Spleen (tissue), 11 donors: ENCODE measurements at regions not wholly inside any gene's neighbourhood (a gene's known extent, or its start where the extent isn't known, plus 50 kb on each side); places are given as distances from the start of the nearest gene placed in this dataset.

Experiments
- DNase-seq: peaks from one replicate; pipeline ENCODE4 v3.0.0-alpha.2; 2020
- H3K27ac ChIP-seq, 8 donors: fragments of 200-600 bp; sonication (generic) in 7 of 8; 1 replicate in 4 of 8; 2 replicates in 4 of 8; pipeline versions ENCODE4 v1.5.0 to v1.8.0; 2016 to 2021; ENCODE audit warnings: inconsistent platforms in 4 of 8, mild to moderate bottlenecking in 4 of 8, moderate library complexity in 1 of 8
- H3K27me3 ChIP-seq, 7 donors: fragments of 200-600 bp; sonication (generic) in 6 of 7; replicated peaks in 1 of 7; 1 replicate in 4 of 7; 2 replicates in 3 of 7; pipeline versions ENCODE4 v1.5.0 to v1.8.0; 2016 to 2021; ENCODE audit warnings: inconsistent platforms in 3 of 7, mild to moderate bottlenecking in 1 of 7
- H3K36me3 ChIP-seq, 6 donors: fragments of 200-600 bp; sonication (generic) in 5 of 6; 1 replicate in 4 of 6; 2 replicates in 2 of 6; pipeline versions ENCODE4 v1.5.0 to v1.8.0; 2016 to 2021; ENCODE audit warnings: inconsistent platforms in 2 of 6
- H3K4me1 ChIP-seq, 6 donors: fragments of 200-600 bp; sonication (generic) in 5 of 6; 1 replicate in 3 of 6; 2 replicates in 3 of 6; pipeline versions ENCODE4 v1.5.0 to v1.8.0; 2016 to 2021; ENCODE audit warnings: inconsistent platforms in 3 of 6
- H3K4me3 ChIP-seq, 8 donors: fragments of 200-600 bp; sonication (generic) in 7 of 8; 1 replicate in 4 of 8; 2 replicates in 4 of 8; pipeline versions ENCODE4 v1.5.0 to v1.8.0; 2016 to 2021; ENCODE audit warnings: inconsistent platforms in 4 of 8, mild to moderate bottlenecking in 4 of 8, moderate library complexity in 2 of 8
- H3K9me3 ChIP-seq, 8 donors: fragments of 200-600 bp; sonication (generic) in 7 of 8; 1 replicate in 4 of 8; 2 replicates in 4 of 8; pipeline versions ENCODE4 v1.5.0 to v1.8.0; 2016 to 2021; ENCODE audit warnings: inconsistent platforms in 4 of 8
- CTCF ChIP-seq, 11 experiments: fragments of 200-600 bp in 7 of 11; fragments of 450-650 bp in 4 of 11; sonication (generic) in 4 of 11; IDR thresholded peaks in 8 of 11; conservative IDR thresholded peaks in 3 of 11; 1 replicate in 7 of 11; 2 replicates in 4 of 11; pipeline versions ENCODE4 v1.4.0 to v1.8.0; 2016 to 2021; ENCODE audit warnings: antibody characterized with exemption in 11 of 11, inconsistent platforms in 4 of 11, mild to moderate bottlenecking in 1 of 11
- POLR2A ChIP-seq, 3 donors: fragments of 450-650 bp; IDR thresholded peaks; one replicate each; pipeline ENCODE4 v1.5.1; 2017; ENCODE audit warnings: antibody characterized with exemption in 3 of 3, mild to moderate bottlenecking in 1 of 3
- POLR2AphosphoS5 ChIP-seq, 3 donors: sonication (generic); formaldehyde crosslinking; IDR thresholded peaks; one replicate each; pipeline ENCODE4 v1.5.1; 2017; ENCODE audit warnings: antibody characterized with exemption in 3 of 3
- WGBS, 5 donors: extraction: QIAGEN DNeasy Blood & Tissue Kit in 3 of 5; methylation state at CpG; one replicate each; pipeline versions ENCODE4 v1.1.5 to v1.1.7; 2013 to 2018; 5-methylcytosine and 5-hydroxymethylcytosine counted together
- intact Hi-C: fragments of 100-400 bp; cut with DNase I; formaldehyde crosslinking; loops from one replicate; pipeline ENCODE4 v1.15.0; 2023; ENCODE audit warnings: low total_unique reads
- donor health status: healthy with polysubstance abuse.
- donor health status: DM: no; HTN: no; CAD: no; lungs with moderate emphysema.
- donor health status: DM: no; HTN: no; CAD: no.
- donor health status: Bipolar disorder and iron deficiency.
- donor health status: healthy.
- donor health status: DM: no; HTN: no; CAD: no.
- donor health status: DM: yes; HTN: yes; CAD: no.

- 91 to 99% (median 94%) methylated on average over 6 of the region's 6 CpGs for WGBS, 5 donors
- Histone ChIP-seq H3K4me1 (no peaks in the 10 kb centered on the region), H3K27ac (no peak overlapping the region), H3K27me3 (peaks cover 0 to under 1% (median 0%) of the 10 kb centered on the region in 7 donors), H3K36me3 (no peaks in the 10 kb centered on the region), H3K9me3 (no peaks in the 10 kb centered on the region), H3K4me3 (no peak overlapping the region)
- DNase-seq: no peak
- no peak for TF ChIP-seq POLR2A (IDR thresholded peaks at IDR 0.05)
- no peak for TF ChIP-seq CTCF (IDR thresholded peaks at IDR 0.05 in 8 of 11, conservative IDR thresholded peaks at IDR 0.05 in 3 of 11)
- no peak for TF ChIP-seq POLR2AphosphoS5 (IDR thresholded peaks at IDR 0.05)
- intact Hi-C loops: no loop called here
These were observed 479.3 kb downstream of the IRS1 start for GRCh38 chr2:226320076-226320948.

- Histone ChIP-seq H3K27me3 (peaks cover 0 to 3% (median 0%) of the 10 kb centered on the region in 7 donors), H3K4me1 (no peaks in the 10 kb centered on the region), H3K36me3 (no peaks in the 10 kb centered on the region), H3K27ac (no peak overlapping the region), H3K4me3 (no peak overlapping the region), H3K9me3 (no peaks in the 10 kb centered on the region)
- intact Hi-C loops: no loop called here
- TF ChIP-seq POLR2AphosphoS5 (IDR thresholded peaks at IDR 0.05): no peak
- TF ChIP-seq POLR2A (IDR thresholded peaks at IDR 0.05): no peak
- DNase-seq: no peak
- WGBS, 5 donors: 73 to 83% (median 79%) methylated on average over 2 of the region's 2 CpGs
These were observed 481.6 kb downstream of the IRS1 start for GRCh38 chr2:226317970-226318369.

DNA sequence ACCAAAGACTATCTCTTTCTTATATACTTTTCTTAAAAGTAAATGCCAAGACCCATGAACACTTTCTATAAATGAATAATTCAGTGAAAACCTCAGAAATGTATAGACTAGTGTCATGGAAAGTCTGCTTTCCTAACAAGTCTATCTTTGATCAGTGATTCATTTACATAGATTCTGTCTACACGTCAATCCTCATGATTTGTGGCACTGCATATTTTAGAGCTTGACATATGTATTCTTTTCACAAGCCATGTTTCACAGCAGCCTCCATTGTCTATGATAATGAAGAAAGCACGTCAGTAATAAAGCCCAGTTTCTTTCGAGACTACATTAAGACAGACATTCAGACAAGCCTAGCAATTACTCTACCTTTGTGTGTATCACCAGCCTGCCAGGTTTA lies 486.6 kb downstream of the IRS1 start:
- TF ChIP-seq POLR2AphosphoS5 (IDR thresholded peaks at IDR 0.05): no peak
- no peak for TF ChIP-seq CTCF (IDR thresholded peaks at IDR 0.05 in 8 of 11, conservative IDR thresholded peaks at IDR 0.05 in 3 of 11)
- no peak for TF ChIP-seq POLR2A (IDR thresholded peaks at IDR 0.05)
- no peaks in the 10 kb centered on the region for H3K36me3 ChIP-seq
- DNase-seq: no peak
- no peaks in the 10 kb centered on the region for H3K9me3 ChIP-seq
- no peaks in the 10 kb centered on the region for H3K4me1 ChIP-seq
- peaks cover 0 to 11% (median 0%) of the 10 kb centered on the region in 7 donors for H3K27me3 ChIP-seq
- WGBS, 5 donors: 85 to 89% (median 87%) methylated on average over 3 of the region's 3 CpGs
- no peak overlapping the region for H3K27ac ChIP-seq
- intact Hi-C loops: no loop called here
- no peak overlapping the region for H3K4me3 ChIP-seq

DNA sequence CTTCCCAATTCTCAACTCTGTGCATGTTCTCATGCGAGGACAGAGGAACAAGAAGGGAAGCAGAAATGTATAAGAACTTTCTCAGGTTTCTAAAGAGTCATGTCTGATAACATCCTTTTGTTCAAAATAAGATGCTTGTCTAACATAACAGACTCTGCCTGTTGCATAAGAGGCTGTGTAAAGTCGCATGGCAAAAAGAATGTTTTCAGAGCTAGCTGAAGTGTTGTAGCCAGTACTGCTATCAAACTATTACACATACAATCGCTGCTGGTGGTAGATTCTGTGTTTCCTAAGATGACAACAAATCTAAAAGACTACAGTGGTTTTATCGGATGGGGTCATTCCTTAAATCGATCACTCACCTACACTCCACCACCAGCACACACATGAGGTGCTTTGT lies 487.5 kb downstream of the IRS1 start:
- Histone ChIP-seq H3K4me3 (no peak overlapping the region), H3K36me3 (no peaks in the 10 kb centered on the region), H3K27me3 (peaks cover 0 to 11% (median 0%) of the 10 kb centered on the region in 7 donors), H3K9me3 (no peaks in the 10 kb centered on the region), H3K27ac (no peak overlapping the region), H3K4me1 (peaks cover 0 to 4% (median 0%) of the 10 kb centered on the region in 6 donors)
- intact Hi-C loops: no loop called here
- no peak for DNase-seq
- TF ChIP-seq CTCF (IDR thresholded peaks at IDR 0.05 in 8 of 11, conservative IDR thresholded peaks at IDR 0.05 in 3 of 11) (no peak), POLR2AphosphoS5 (IDR thresholded peaks at IDR 0.05) (no peak), POLR2A (IDR thresholded peaks at IDR 0.05) (no peak)
- 87 to 92% (median 89%) methylated on average over 5 of the region's 5 CpGs for WGBS, 5 donors
